Hepatocyte (in vitro differentiated cells): ENCODE measurements at regions not wholly inside any gene's neighbourhood (a gene's known extent, or its start where the extent isn't known, plus 50 kb on each side); places are given as distances from the start of the nearest gene placed in this dataset.

Source experiments
- DNase-seq: peaks from one replicate; pipeline ENCODE4 v3.0.0-alpha.2; 2016; ENCODE audit warnings: low spot score
- H2AFZ ChIP-seq: fragments of 200-600 bp; sonication (generic); 2 replicates; pipeline ENCODE4 v1.6.0; 2016; ENCODE audit warnings: antibody characterized with exemption, mild to moderate bottlenecking
- H3K27ac ChIP-seq: fragments of 200-600 bp; sonication (generic); 2 replicates; pipeline ENCODE4 v1.5.1; 2016; ENCODE audit warnings: mild to moderate bottlenecking
- H3K27me3 ChIP-seq: fragments of 200-600 bp; sonication (generic); 2 replicates; pipeline ENCODE4 v1.6.1; 2016
- H3K36me3 ChIP-seq: fragments of 200-600 bp; sonication (generic); replicated peaks from 2 replicates; pipeline ENCODE4 v1.5.1; 2016; ENCODE audit warnings: low read depth; ENCODE audit not compliant: insufficient read depth
- H3K4me1 ChIP-seq: fragments of 200-600 bp; sonication (generic); 2 replicates; pipeline ENCODE4 v1.5.1; 2016; ENCODE audit warnings: mild to moderate bottlenecking, moderate library complexity; ENCODE audit not compliant: insufficient read depth
- H3K4me2 ChIP-seq: fragments of 200-600 bp; sonication (generic); 2 replicates; pipeline ENCODE4 v1.6.0; 2016
- H3K4me3 ChIP-seq: fragments of 200-600 bp; sonication (generic); 2 replicates; pipeline ENCODE4 v1.5.1; 2016; ENCODE audit warnings: mild to moderate bottlenecking
- H3K79me2 ChIP-seq: fragments of 200-600 bp; sonication (generic); 2 replicates; pipeline ENCODE4 v1.6.0; 2017; ENCODE audit warnings: mild to moderate bottlenecking
- H3K9me2 ChIP-seq: fragments of 200-600 bp; sonication (generic); replicated peaks from 2 replicates; pipeline ENCODE4 v1.6.0; 2017; ENCODE audit warnings: mild to moderate bottlenecking; ENCODE audit not compliant: insufficient read depth
- H3K9me3 ChIP-seq: fragments of 200-600 bp; sonication (generic); 2 replicates; pipeline ENCODE4 v1.5.1; 2016; ENCODE audit warnings: low read depth, mild to moderate bottlenecking
- H4K20me1 ChIP-seq: fragments of 200-600 bp; sonication (generic); 2 replicates; pipeline ENCODE4 v1.6.0; 2016; ENCODE audit warnings: mild to moderate bottlenecking; ENCODE audit not compliant: insufficient read depth, poor library complexity, severe bottlenecking
- EZH2 ChIP-seq: fragments of 200-600 bp; sonication (generic); IDR thresholded peaks from 2 replicates; pipeline ENCODE4 v1.6.1; 2016; ENCODE audit warnings: antibody characterized with exemption, mild to moderate bottlenecking, borderline replicate concordance
- EZH2phosphoT487 ChIP-seq: fragments of 200-600 bp; sonication (generic); IDR thresholded peaks from one replicate; pipeline ENCODE4 v1.6.1; 2018; ENCODE audit warnings: antibody characterized with exemption, mild to moderate bottlenecking, low read depth, moderate library complexity; ENCODE audit not compliant: unreplicated experiment, severe bottlenecking
- WGBS: methylation state at CpG from one replicate; pipeline ENCODE4 v1.1.6; 2016; ENCODE audit warnings: low lambda C conversion rate; ENCODE audit errors: missing lambda C conversion rate; 5-methylcytosine and 5-hydroxymethylcytosine counted together
- TF ChIP-seq, protein P1 (sequence below): fragments of 200-600 bp; sonication (generic); IDR thresholded peaks from 2 replicates; pipeline ENCODE4 v1.5.1; 2016; ENCODE audit warnings: antibody characterized with exemption, mild to moderate bottlenecking; ENCODE audit not compliant: poor library complexity

DNA sequence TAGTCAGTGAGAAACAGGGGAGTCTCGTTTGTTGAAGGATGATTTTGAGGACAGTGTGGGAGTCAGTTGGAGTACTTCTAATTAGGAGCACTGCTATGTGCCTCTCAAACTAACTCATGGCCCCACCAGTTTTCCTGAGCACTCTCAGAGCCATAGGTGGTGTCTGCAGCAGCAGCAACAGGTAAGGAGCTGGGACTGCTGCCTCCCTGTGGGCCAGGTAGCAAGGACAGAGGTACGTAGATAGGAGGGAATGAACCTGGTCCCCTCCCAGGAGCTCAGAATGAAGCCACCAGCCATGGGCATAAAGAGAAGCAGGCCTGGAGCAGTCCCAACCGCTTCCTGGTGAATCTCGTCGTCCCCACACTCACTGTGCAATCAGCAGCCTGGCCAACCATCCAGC is 183.4 kb downstream of the BUD13 start:
- H3K9me2 ChIP-seq = no peaks in the 10 kb centered on the region
- H3K4me3 ChIP-seq = no peak overlapping the region
- H4K20me1 ChIP-seq = no peaks in the 10 kb centered on the region
- no peaks in the 10 kb centered on the region for H3K4me1 ChIP-seq
- H3K4me2 ChIP-seq = no peak overlapping the region
- H3K27ac ChIP-seq = no peak overlapping the region
- no peaks in the 10 kb centered on the region for H3K79me2 ChIP-seq
- 86% methylated on average over 5 of the region's 5 CpGs for WGBS
- no peak overlapping the region for H2AFZ ChIP-seq
- no peak for DNase-seq
- no peaks in the 10 kb centered on the region for H3K36me3 ChIP-seq
- H3K9me3 ChIP-seq = no peaks in the 10 kb centered on the region
- peaks cover 31% of the 10 kb centered on the region for H3K27me3 ChIP-seq
- TF ChIP-seq EZH2 = no peak
- TF ChIP-seq EZH2phosphoT487 = no peak
- TF ChIP-seq, protein P1, sequence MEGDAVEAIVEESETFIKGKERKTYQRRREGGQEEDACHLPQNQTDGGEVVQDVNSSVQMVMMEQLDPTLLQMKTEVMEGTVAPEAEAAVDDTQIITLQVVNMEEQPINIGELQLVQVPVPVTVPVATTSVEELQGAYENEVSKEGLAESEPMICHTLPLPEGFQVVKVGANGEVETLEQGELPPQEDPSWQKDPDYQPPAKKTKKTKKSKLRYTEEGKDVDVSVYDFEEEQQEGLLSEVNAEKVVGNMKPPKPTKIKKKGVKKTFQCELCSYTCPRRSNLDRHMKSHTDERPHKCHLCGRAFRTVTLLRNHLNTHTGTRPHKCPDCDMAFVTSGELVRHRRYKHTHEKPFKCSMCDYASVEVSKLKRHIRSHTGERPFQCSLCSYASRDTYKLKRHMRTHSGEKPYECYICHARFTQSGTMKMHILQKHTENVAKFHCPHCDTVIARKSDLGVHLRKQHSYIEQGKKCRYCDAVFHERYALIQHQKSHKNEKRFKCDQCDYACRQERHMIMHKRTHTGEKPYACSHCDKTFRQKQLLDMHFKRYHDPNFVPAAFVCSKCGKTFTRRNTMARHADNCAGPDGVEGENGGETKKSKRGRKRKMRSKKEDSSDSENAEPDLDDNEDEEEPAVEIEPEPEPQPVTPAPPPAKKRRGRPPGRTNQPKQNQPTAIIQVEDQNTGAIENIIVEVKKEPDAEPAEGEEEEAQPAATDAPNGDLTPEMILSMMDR = no peak

DNA sequence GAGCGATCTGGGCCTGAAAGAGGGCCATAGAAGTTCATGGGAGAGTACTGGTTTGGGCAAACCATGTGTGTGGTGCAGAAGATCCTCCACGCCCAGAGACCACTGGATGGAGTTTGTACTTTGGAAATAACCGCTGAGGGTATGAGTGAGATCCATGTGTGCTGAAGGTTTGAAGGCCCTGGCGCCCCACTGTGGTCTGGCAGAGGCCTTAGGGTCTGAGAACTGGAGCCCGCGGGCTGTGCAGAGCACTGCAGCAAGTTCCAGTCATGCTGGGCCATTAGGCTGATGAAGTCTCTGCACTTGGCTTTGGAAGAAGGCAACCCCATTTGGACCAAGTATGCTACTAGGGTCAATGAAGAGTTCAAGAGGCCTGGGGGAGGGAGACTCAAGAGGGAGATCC is 186.4 kb downstream of the BUD13 start:
- TF ChIP-seq, protein P1 = no peak
- TF ChIP-seq EZH2 (no peak), EZH2phosphoT487 (no peak)
- Histone ChIP-seq H3K4me3 (no peak overlapping the region), H3K4me1 (no peaks in the 10 kb centered on the region), H3K9me2 (no peaks in the 10 kb centered on the region), H3K36me3 (no peaks in the 10 kb centered on the region), H3K27me3 (peaks cover 45% of the 10 kb centered on the region), H3K9me3 (no peaks in the 10 kb centered on the region), H4K20me1 (no peaks in the 10 kb centered on the region), H3K4me2 (no peak overlapping the region), H3K79me2 (no peaks in the 10 kb centered on the region), H3K27ac (no peak overlapping the region), H2AFZ (no peak overlapping the region)
- DNase-seq = no peak
- 68% methylated on average over 6 of the region's 6 CpGs for WGBS

DNA sequence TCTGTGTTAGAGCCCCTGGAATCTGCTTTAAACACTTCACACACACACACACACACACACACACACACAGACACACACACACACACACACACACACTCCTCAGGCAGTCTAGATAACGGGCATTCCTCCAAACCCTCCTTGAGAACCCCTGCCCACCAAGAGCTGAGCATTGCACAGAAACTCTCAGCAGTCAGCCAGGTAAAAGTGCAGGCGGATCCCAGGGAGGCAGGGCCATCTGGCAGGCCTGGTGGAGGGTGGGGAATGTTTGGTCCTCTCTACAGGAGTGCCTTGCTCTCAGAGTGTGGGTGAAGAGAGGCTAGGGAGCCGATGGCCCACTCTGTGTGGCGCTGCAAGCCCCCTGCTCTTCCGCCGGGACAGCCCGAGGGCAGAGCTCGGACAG is 190.2 kb downstream of the BUD13 start:
- Histone ChIP-seq H3K27ac (no peak overlapping the region), H3K79me2 (no peaks in the 10 kb centered on the region), H2AFZ (no peak overlapping the region), H3K4me1 (peaks cover 8% of the 10 kb centered on the region), H3K9me2 (no peaks in the 10 kb centered on the region), H4K20me1 (no peaks in the 10 kb centered on the region), H3K4me3 (no peak overlapping the region), H3K27me3 (peaks cover 83% of the 10 kb centered on the region), H3K4me2 (no peak overlapping the region), H3K9me3 (no peaks in the 10 kb centered on the region), H3K36me3 (no peaks in the 10 kb centered on the region)
- DNase-seq = no peak
- WGBS = 76% methylated on average over 8 of the region's 8 CpGs
- TF ChIP-seq, protein P1 = no peak

DNA sequence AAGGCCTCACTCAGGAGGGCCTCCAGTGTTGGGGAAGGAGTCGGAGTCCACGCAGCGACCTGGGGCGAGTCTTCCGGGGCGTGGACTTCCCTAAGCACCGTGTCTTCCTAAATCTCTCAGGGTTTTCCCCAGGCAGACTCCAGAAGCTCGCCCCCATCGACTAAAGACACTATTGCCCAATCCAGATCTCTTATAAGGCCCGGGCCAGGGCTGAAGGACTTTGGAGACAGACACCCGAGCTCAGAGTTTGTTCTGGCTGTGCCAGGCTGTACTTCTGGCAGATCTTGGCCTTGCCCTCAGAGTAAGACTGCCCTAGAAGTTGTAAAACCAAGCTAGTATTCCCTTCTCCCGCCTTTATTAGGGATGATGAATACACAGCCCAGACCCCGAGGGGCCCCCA is 191.4 kb downstream of the BUD13 start:
- Histone ChIP-seq H3K27me3 (peaks cover 94% of the 10 kb centered on the region), H4K20me1 (no peaks in the 10 kb centered on the region), H3K27ac (no peak overlapping the region), H3K36me3 (no peaks in the 10 kb centered on the region), H3K4me3 (no peak overlapping the region), H3K4me2 (no peak overlapping the region), H3K79me2 (no peaks in the 10 kb centered on the region), H3K9me2 (no peaks in the 10 kb centered on the region), H2AFZ (no peak overlapping the region), H3K9me3 (no peaks in the 10 kb centered on the region), H3K4me1 (peaks cover 8% of the 10 kb centered on the region)
- TF ChIP-seq EZH2phosphoT487 (no peak), EZH2 (no peak)
- TF ChIP-seq, protein P1 = no peak
- WGBS = 45% methylated on average over 13 of the region's 13 CpGs
- no peak for DNase-seq
